SH-SY5Y (cell line): ENCODE measurements at regions not wholly inside any gene's neighbourhood (a gene's known extent, or its start where the extent isn't known, plus 50 kb on each side); places are given as distances from the start of the nearest gene placed in this dataset.

Source experiments
- GATA2 ChIP-seq: IDR thresholded peaks from 2 replicates; pipeline ENCODE4 v1.6.1; 2011; ENCODE audit warnings: mild to moderate bottlenecking, low read depth, low read length
- GATA3 ChIP-seq: IDR thresholded peaks from 2 replicates; pipeline ENCODE4 v1.6.1; 2011; ENCODE audit warnings: low read depth, mild to moderate bottlenecking, low read length, moderate library complexity

GRCh38 chr13:79187917-79188690 lies 218.0 kb downstream of the RBM26 start:
- TF ChIP-seq GATA2 (no peak), GATA3 (no peak)
